IMR-90 (cell line): ENCODE measurements at regions not wholly inside any gene's neighbourhood (a gene's known extent, or its start where the extent isn't known, plus 50 kb on each side); places are given as distances from the start of the nearest gene placed in this dataset.

Experiments used
- ATAC-seq: fragments of 200-7000 bp; cut with Tn5 transposase; 2 replicates; pipeline ENCODE4 v1.9.1; 2020; ENCODE audit warnings: low read depth, mild to moderate bottlenecking, moderate library complexity
- BruUV-seq: library from RNA; stranded (reverse); fragments of 400-500 nt; replicated peaks from 2 replicates; lab custom pipeline; 2021; lab: Mats Ljungman, UMichigan
- CTCF ChIA-PET: fragments of 300-600 bp; formaldehyde crosslinking; extraction: SDS; loops from one replicate; lab custom pipeline; 2021; ENCODE audit warnings: antibody characterized with exemption; lab: Yijun Ruan, JAX
- POLR2A ChIA-PET: fragments of 300-600 bp; sonication (Branson Sonifier 250); formaldehyde crosslinking; loops from one replicate; lab custom pipeline; 2022; ENCODE audit warnings: antibody characterized with exemption; ENCODE audit not compliant: unreplicated experiment; lab: Charles Lee
- DNase-seq: peaks from one replicate; pipeline ENCODE4 v3.0.0; 2013
- H2AFZ ChIP-seq: replicated peaks from 2 replicates; pipeline ENCODE3; 2013; ENCODE audit warnings: low read length, mild to moderate bottlenecking; ENCODE audit not compliant: poor library complexity
- H2AK5ac ChIP-seq: 2 replicates; pipeline ENCODE4 v1.6.1; 2013; ENCODE audit warnings: low read depth, low read length, inconsistent platforms
- H2AK9ac ChIP-seq: replicated peaks from 2 replicates; pipeline ENCODE3; 2013; ENCODE audit warnings: mild to moderate bottlenecking, low read depth, low read length, moderate library complexity; ENCODE audit not compliant: poor library complexity
- H2BK120ac ChIP-seq: 2 replicates; pipeline ENCODE4 v1.6.1; 2013; ENCODE audit warnings: low read depth, low read length, inconsistent platforms
- H2BK15ac ChIP-seq: 3 replicates; pipeline ENCODE4 v1.6.1; 2013; ENCODE audit warnings: low read depth, low read length, inconsistent platforms
- H2BK20ac ChIP-seq: 2 replicates; pipeline ENCODE4 v1.6.1; 2013; ENCODE audit warnings: low read depth, mild to moderate bottlenecking, inconsistent platforms, low read length, moderate library complexity
- H2BK5ac ChIP-seq: 2 replicates; pipeline ENCODE4 v1.6.1; 2013; ENCODE audit warnings: mild to moderate bottlenecking, low read depth, low read length, inconsistent platforms; ENCODE audit not compliant: poor library complexity, severe bottlenecking
- H3K14ac ChIP-seq: replicated peaks from 2 replicates; pipeline ENCODE4 v1.6.1; 2013; ENCODE audit warnings: low read depth, low read length, inconsistent platforms
- H3K18ac ChIP-seq: 2 replicates; pipeline ENCODE4 v1.6.1; 2013; ENCODE audit warnings: low read depth, low read length, control low read depth
- H3K23ac ChIP-seq: 2 replicates; pipeline ENCODE4 v1.6.1; 2013; ENCODE audit warnings: low read depth, low read length, inconsistent platforms
- H3K27ac ChIP-seq: 2 replicates; pipeline ENCODE4 v1.5.1; 2013; ENCODE audit warnings: mild to moderate bottlenecking, control low read depth, low read length; ENCODE audit not compliant: insufficient read depth
- H3K27me3 ChIP-seq: 2 replicates; pipeline ENCODE4 v1.6.1; 2013; ENCODE audit warnings: low read length; ENCODE audit not compliant: control insufficient read depth, insufficient read depth
- H3K36me3 ChIP-seq: 2 replicates; pipeline ENCODE4 v1.6.1; 2013; ENCODE audit warnings: low read length, mixed read lengths; ENCODE audit not compliant: control insufficient read depth, insufficient read depth
- H3K4ac ChIP-seq: 2 replicates; pipeline ENCODE4 v1.6.1; 2013; ENCODE audit warnings: low read depth, low read length, inconsistent platforms
- H3K4me1 ChIP-seq: 2 replicates; pipeline ENCODE4 v1.6.1; 2013; ENCODE audit warnings: low read length, mixed read lengths; ENCODE audit not compliant: control insufficient read depth, insufficient read depth
- H3K4me2 ChIP-seq: 2 replicates; pipeline ENCODE4 v1.6.1; 2013; ENCODE audit warnings: low read depth, mild to moderate bottlenecking, control low read depth, low read length, moderate library complexity
- H3K4me3 ChIP-seq: 2 replicates; pipeline ENCODE4 v1.5.1; 2013; ENCODE audit warnings: low read depth, mild to moderate bottlenecking, control low read depth, low read length, moderate library complexity; ENCODE audit not compliant: insufficient read depth
- H3K56ac ChIP-seq: 2 replicates; pipeline ENCODE4 v1.6.1; 2013; ENCODE audit warnings: low read length, inconsistent platforms; ENCODE audit not compliant: insufficient read depth; ENCODE audit errors: extremely low read depth
- H3K79me1 ChIP-seq, 2 experiments: 2 replicates each; pipeline ENCODE4 v1.6.1; 2013; ENCODE audit warnings: low read length in 2 of 2, inconsistent platforms in 1 of 2, low read depth in 1 of 2
- H3K9ac ChIP-seq: 2 replicates; pipeline ENCODE4 v1.6.1; 2013; ENCODE audit warnings: low read depth, low read length, control low read depth
- H3K9me1 ChIP-seq: 2 replicates; pipeline ENCODE4 v1.6.1; 2013; ENCODE audit warnings: low read length, inconsistent platforms; ENCODE audit not compliant: insufficient read depth
- H3K9me3 ChIP-seq: 2 replicates; pipeline ENCODE4 v1.6.1; 2013; ENCODE audit warnings: low read length; ENCODE audit not compliant: control insufficient read depth, insufficient read depth
- H4K20me1 ChIP-seq: 2 replicates; pipeline ENCODE4 v1.6.1; 2013; ENCODE audit warnings: low read length, inconsistent platforms; ENCODE audit not compliant: insufficient read depth
- H4K5ac ChIP-seq: 2 replicates; pipeline ENCODE4 v1.6.1; 2013; ENCODE audit warnings: mild to moderate bottlenecking, low read depth, low read length, control low read depth
- H4K8ac ChIP-seq, 2 experiments: 2 replicates each; pipeline ENCODE4 v1.6.1; 2013; ENCODE audit warnings: low read depth in 2 of 2, low read length in 2 of 2, control low read depth in 1 of 2, inconsistent platforms in 1 of 2
- H4K91ac ChIP-seq: 2 replicates; pipeline ENCODE4 v1.6.1; 2013; ENCODE audit warnings: low read depth, low read length, inconsistent platforms; ENCODE audit not compliant: insufficient read depth
- BHLHE40 ChIP-seq: fragments of 150-350 bp; IDR thresholded peaks from 2 replicates; pipeline ENCODE4 v1.6.1; 2016; ENCODE audit warnings: mild to moderate bottlenecking, low read depth, low read length
- CEBPB ChIP-seq: IDR thresholded peaks from 2 replicates; pipeline ENCODE4 v1.6.1; 2012; ENCODE audit warnings: low read depth, low read length, improper control_type of control experiment
- CHD1 ChIP-seq: IDR thresholded peaks from 2 replicates; pipeline ENCODE4 v1.6.1; 2012; ENCODE audit warnings: low read depth, low read length, improper control_type of control experiment
- CTCF ChIP-seq: conservative IDR thresholded peaks from 2 replicates; pipeline ENCODE4 v1.5.1; 2012; ENCODE audit warnings: mild to moderate bottlenecking, low read depth, low read length, improper control_type of control experiment
- ELK1 ChIP-seq: fragments of 150-350 bp; IDR thresholded peaks from 2 replicates; pipeline ENCODE4 v1.6.1; 2016; ENCODE audit warnings: low read depth, mild to moderate bottlenecking, low read length, moderate library complexity, borderline replicate concordance
- FOS ChIP-seq: fragments of 150-350 bp; IDR thresholded peaks from 2 replicates; pipeline ENCODE4 v1.6.1; 2016; ENCODE audit warnings: low read depth, low read length
- MAFK ChIP-seq: IDR thresholded peaks from 2 replicates; pipeline ENCODE4 v1.6.1; 2012; ENCODE audit warnings: low read depth, low read length, improper control_type of control experiment
- MAZ ChIP-seq: IDR thresholded peaks from 2 replicates; pipeline ENCODE4 v1.6.1; 2012; ENCODE audit warnings: low read depth, mild to moderate bottlenecking, low read length, improper control_type of control experiment, moderate library complexity, borderline replicate concordance
- MXI1 ChIP-seq: IDR thresholded peaks from 2 replicates; pipeline ENCODE4 v1.6.1; 2012; ENCODE audit warnings: low read depth, mild to moderate bottlenecking, low read length, moderate library complexity, borderline replicate concordance
- NFE2L2 ChIP-seq: fragments of 150-350 bp; IDR thresholded peaks from 2 replicates; pipeline ENCODE4 v1.6.1; 2016; ENCODE audit warnings: low read depth, mild to moderate bottlenecking, low read length
- POLR2A ChIP-seq: IDR thresholded peaks from 2 replicates; pipeline ENCODE4 v1.6.1; 2012; ENCODE audit warnings: mild to moderate bottlenecking, low read depth, low read length
- RAD21 ChIP-seq: IDR thresholded peaks from 2 replicates; pipeline ENCODE4 v1.6.1; 2012; ENCODE audit warnings: low read length, improper control_type of control experiment
- RCOR1 ChIP-seq: IDR thresholded peaks from 2 replicates; pipeline ENCODE4 v1.6.1; 2012; ENCODE audit warnings: mild to moderate bottlenecking, low read length, improper control_type of control experiment; ENCODE audit not compliant: insufficient replicate concordance
- RFX5 ChIP-seq: IDR thresholded peaks from 2 replicates; pipeline ENCODE4 v1.8.0; 2012; ENCODE audit warnings: low read depth, mild to moderate bottlenecking, low read length, moderate library complexity
- SMC3 ChIP-seq: fragments of 150-350 bp; IDR thresholded peaks from 2 replicates; pipeline ENCODE4 v1.6.1; 2016; ENCODE audit warnings: low read depth, mild to moderate bottlenecking, antibody characterized with exemption, low read length, moderate library complexity
- WGBS, 2 experiments: methylation state at CpG; one replicate each; pipeline versions ENCODE4 v1.1.5 to v1.1.7; 2013; ENCODE audit warnings: missing lambda C conversion rate in 2 of 2; ENCODE audit not compliant: insufficient read length in 1 of 2; ENCODE audit errors: extremely low coverage in 2 of 2; 5-methylcytosine and 5-hydroxymethylcytosine counted together
- dilution Hi-C: fragments of 300-500 bp; cut with HindIII; formaldehyde crosslinking; loops from one replicate; pipeline ENCODE4 v1.14.3; 2018; ENCODE audit warnings: low sequenced_read_pairs; ENCODE audit not compliant: unreplicated experiment
- in situ Hi-C: fragments of 300-500 bp; cut with MboI; formaldehyde crosslinking; loops from 3 replicates; pipeline ENCODE4 v1.14.3; 2019; ENCODE audit warnings: low sequenced_read_pairs, inconsistent platforms, mixed read lengths
- intact Hi-C: fragments of 100-400 bp; cut with micrococcal nuclease; formaldehyde crosslinking; loops from 2 replicates; pipeline ENCODE4 v1.10.0; 2022

- DNase-seq, result no peak
- TF ChIP-seq CEBPB (no peak), NFE2L2 (no peak), POLR2A (no peak), ELK1 (no peak), RCOR1 (no peak), RFX5 (no peak), FOS (no peak), CTCF (no peak), MAZ (no peak), BHLHE40 (no peak), RAD21 (no peak), MXI1 (no peak), MAFK (no peak), CHD1 (no peak), SMC3 (no peak)
- Histone ChIP-seq H2AK5ac (no peak overlapping the region), H3K36me3 (no peaks in the 10 kb centered on the region), H3K23ac (no peak overlapping the region), H2BK15ac (no peak overlapping the region), H2BK120ac (no peak overlapping the region), H3K9me1 (no peaks in the 10 kb centered on the region), H2BK5ac (no peak overlapping the region), H3K4me1 (peaks cover 2% of the 10 kb centered on the region; the same call in 1 of the 2 replicates), H4K91ac (no peak overlapping the region), H3K9ac (no peak overlapping the region), H3K9me3 (no peaks in the 10 kb centered on the region), H4K8ac (no peak overlapping the region), H3K56ac (no peak overlapping the region), H4K20me1 (no peaks in the 10 kb centered on the region), H3K27ac (no peak overlapping the region), H3K4me2 (no peak overlapping the region), H4K5ac (no peak overlapping the region), H3K79me1 (no peaks in the 10 kb centered on the region), H2AK9ac (no peak overlapping the region), H3K18ac (no peak overlapping the region), H3K4ac (no peak overlapping the region), H3K14ac (no peak overlapping the region), H3K4me3 (no peak overlapping the region), H3K27me3 (no peaks in the 10 kb centered on the region), H2BK20ac (no peak overlapping the region), H2AFZ (no peak overlapping the region)
- intact Hi-C loops, result no loop called here
- no CpG with 5 or more reads among the region's 2 CpGs for WGBS, 2 experiments
- BruUV-seq, result no TSS peak
- no peak for ATAC-seq
- in situ Hi-C loops, result no loop called here
- dilution Hi-C loops, result no loop called here
- POLR2A ChIA-PET, result no interaction called here
- CTCF ChIA-PET, result interaction anchor here (1.7 kb wide), 1 partner anchor 33 kb away, joined by 4 read pairs; no protein-coding TSS in a partner anchor
Measured at GRCh38 chr2:52264911-52265310, 1233.0 kb upstream of the NRXN1 start.
